ENCODE measurements at regions not wholly inside any gene's neighbourhood (a gene's known extent, or its start where the extent isn't known, plus 50 kb on each side); places are given as distances from the start of the nearest gene placed in this dataset.

DNA sequence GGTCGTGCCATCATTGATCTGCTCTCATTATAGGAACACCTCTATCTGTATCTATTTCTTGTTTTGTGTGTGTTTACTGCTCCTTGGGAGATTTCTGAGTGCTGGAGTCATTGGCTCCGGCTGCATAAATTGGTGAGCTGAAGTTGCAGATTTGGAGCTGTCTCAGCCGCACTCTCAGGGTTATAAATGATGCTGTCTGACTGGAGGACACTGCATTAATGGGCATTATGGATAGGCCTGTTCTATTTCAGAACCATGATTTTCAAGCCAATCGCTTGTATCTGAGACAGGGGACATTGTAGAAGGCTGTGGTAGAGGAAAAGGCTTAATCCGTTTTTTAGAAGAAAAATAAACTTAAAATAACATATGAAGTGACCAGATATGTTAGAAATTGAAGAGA, 126.4 kb upstream of the KIF2B start:
- CTCF ChIA-PET: no interaction called here
- Mint-ChIP-seq H3K4me3 (no peak overlapping the region), H3K4me1 (ENCODE audit: low read depth) (no peaks in the 10 kb centered on the region), H3K27me3 (ENCODE audit: low read depth) (no peaks in the 10 kb centered on the region), H3K36me3 (ENCODE audit: low read depth) (no peaks in the 10 kb centered on the region), H3K9me3 (no peaks in the 10 kb centered on the region), H3K27ac (no peak overlapping the region)
- intact Hi-C loops (cut with micrococcal nuclease): no loop called here
- no peak for DNase-seq

- intact Hi-C loops (cut with micrococcal nuclease): no loop called here
- CTCF ChIA-PET: no interaction called here
- H3K4me3 Mint-ChIP-seq: no peak overlapping the region
- H3K27ac Mint-ChIP-seq: no peak overlapping the region
- H3K9me3 Mint-ChIP-seq: peaks cover 12% of the 10 kb centered on the region
- no peaks in the 10 kb centered on the region for H3K4me1 Mint-ChIP-seq (ENCODE audit: low read depth)
- no peaks in the 10 kb centered on the region for H3K27me3 Mint-ChIP-seq (ENCODE audit: low read depth)
- no peaks in the 10 kb centered on the region for H3K36me3 Mint-ChIP-seq (ENCODE audit: low read depth)
- DNase-seq: no peak
These were observed 135.4 kb upstream of the KIF2B start for GRCh38 chr17:53687324-53687723.

GRCh38 chr17:53680745-53681144, 142.0 kb upstream of the KIF2B start:
- Mint-ChIP-seq H3K4me1 (ENCODE audit: low read depth) (no peaks in the 10 kb centered on the region), H3K27me3 (ENCODE audit: low read depth) (no peaks in the 10 kb centered on the region), H3K9me3 (peaks cover 13% of the 10 kb centered on the region), H3K4me3 (no peak overlapping the region), H3K36me3 (ENCODE audit: low read depth) (no peaks in the 10 kb centered on the region), H3K27ac (no peak overlapping the region)
- DNase-seq: no peak
- intact Hi-C loops (cut with micrococcal nuclease): no loop called here
- CTCF ChIA-PET: no interaction called here

DNA sequence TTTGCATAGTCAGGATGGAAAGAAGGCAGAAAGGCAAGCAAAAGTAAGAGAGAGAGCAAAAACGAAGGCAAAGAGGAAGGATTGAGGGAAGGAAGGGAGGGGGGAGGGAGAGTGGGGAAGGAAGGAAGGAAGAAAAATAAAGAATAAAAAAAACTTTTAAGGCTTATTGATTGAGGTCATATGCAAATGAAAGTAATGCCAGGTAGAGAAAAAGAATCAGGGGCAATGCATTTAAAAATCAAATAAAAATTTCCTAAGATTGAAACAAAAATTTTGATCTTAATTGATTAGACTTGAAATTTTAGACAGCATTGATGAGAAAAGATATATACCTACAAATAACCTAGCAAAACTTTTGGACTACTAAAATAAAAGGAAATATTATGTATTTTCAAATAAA, 153.9 kb upstream of the KIF2B start:
- intact Hi-C loops (cut with micrococcal nuclease): no loop called here
- Mint-ChIP-seq H3K27me3 (ENCODE audit: low read depth) (no peaks in the 10 kb centered on the region), H3K9me3 (peaks cover 15% of the 10 kb centered on the region), H3K4me1 (ENCODE audit: low read depth) (no peaks in the 10 kb centered on the region), H3K4me3 (no peak overlapping the region), H3K36me3 (ENCODE audit: low read depth) (no peaks in the 10 kb centered on the region), H3K27ac (no peak overlapping the region)
- DNase-seq: no peak
- CTCF ChIA-PET: no interaction called here

- no peak overlapping the region for H3K27ac Mint-ChIP-seq
- no peaks in the 10 kb centered on the region for H3K36me3 Mint-ChIP-seq (ENCODE audit: low read depth)
- no peak for DNase-seq
- CTCF ChIA-PET: no interaction called here
- H3K4me1 Mint-ChIP-seq (ENCODE audit: low read depth): no peaks in the 10 kb centered on the region
- intact Hi-C loops (cut with micrococcal nuclease): no loop called here
- no peaks in the 10 kb centered on the region for H3K27me3 Mint-ChIP-seq (ENCODE audit: low read depth)
- peaks cover 7% of the 10 kb centered on the region for H3K9me3 Mint-ChIP-seq
- H3K4me3 Mint-ChIP-seq: no peak overlapping the region
These were observed 160.1 kb upstream of the KIF2B start for GRCh38 chr17:53662608-53663007.

DNA sequence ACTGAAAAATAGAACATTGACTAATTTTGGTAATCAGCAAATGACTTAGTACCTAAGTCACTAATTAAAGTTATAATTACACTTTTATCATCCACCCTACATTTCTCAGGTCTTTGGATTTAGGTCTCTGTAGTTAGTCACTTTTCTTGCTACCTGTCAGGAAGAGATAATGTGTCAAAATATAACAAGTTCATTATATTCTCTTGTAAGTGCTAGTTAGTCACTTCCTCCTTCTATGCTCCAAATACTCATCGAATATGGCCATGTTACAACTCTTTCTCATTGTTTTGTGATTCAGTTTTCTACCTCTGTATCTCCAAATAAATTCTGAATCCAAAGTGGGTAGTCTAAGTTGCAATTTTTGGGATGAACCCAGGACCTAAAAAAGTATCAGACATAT, 163.5 kb upstream of the KIF2B start:
- H3K36me3 Mint-ChIP-seq (ENCODE audit: low read depth): no peaks in the 10 kb centered on the region
- H3K27me3 Mint-ChIP-seq (ENCODE audit: low read depth): no peaks in the 10 kb centered on the region
- no peaks in the 10 kb centered on the region for H3K9me3 Mint-ChIP-seq
- no peaks in the 10 kb centered on the region for H3K4me1 Mint-ChIP-seq (ENCODE audit: low read depth)
- intact Hi-C loops (cut with micrococcal nuclease): no loop called here
- no peak for DNase-seq
- no peak overlapping the region for H3K27ac Mint-ChIP-seq
- H3K4me3 Mint-ChIP-seq: no peak overlapping the region
- CTCF ChIA-PET: no interaction called here

GRCh38 chr17:53655591-53655990, 167.1 kb upstream of the KIF2B start:
- no peak for DNase-seq
- CTCF ChIA-PET: no interaction called here
- no peaks in the 10 kb centered on the region for H3K27me3 Mint-ChIP-seq (ENCODE audit: low read depth)
- no peaks in the 10 kb centered on the region for H3K9me3 Mint-ChIP-seq
- H3K36me3 Mint-ChIP-seq (ENCODE audit: low read depth): no peaks in the 10 kb centered on the region
- intact Hi-C loops (cut with micrococcal nuclease): no loop called here
- H3K27ac Mint-ChIP-seq: no peak overlapping the region
- H3K4me1 Mint-ChIP-seq (ENCODE audit: low read depth): no peaks in the 10 kb centered on the region
- no peak overlapping the region for H3K4me3 Mint-ChIP-seq

DNA sequence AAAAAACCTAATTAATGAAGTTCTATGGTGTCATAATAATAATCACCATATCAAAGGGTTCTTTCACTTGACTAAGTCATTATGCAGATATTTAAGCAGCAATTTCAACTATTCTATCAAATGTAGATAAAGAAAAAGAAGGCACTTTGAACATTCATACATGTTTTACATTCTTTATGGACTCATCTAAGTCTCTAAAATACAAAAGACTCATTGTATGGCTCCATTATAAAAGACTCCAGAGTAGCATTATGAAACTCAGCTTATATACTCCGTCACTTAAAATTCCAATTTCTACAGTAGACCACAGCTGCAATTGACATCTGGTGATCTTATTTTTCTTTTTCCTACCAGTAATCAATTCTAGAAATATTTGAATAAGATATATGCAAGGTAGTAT, 173.5 kb upstream of the KIF2B start:
- H3K9me3 Mint-ChIP-seq: peaks cover 4% of the 10 kb centered on the region
- no peaks in the 10 kb centered on the region for H3K4me1 Mint-ChIP-seq (ENCODE audit: low read depth)
- no peaks in the 10 kb centered on the region for H3K36me3 Mint-ChIP-seq (ENCODE audit: low read depth)
- no peaks in the 10 kb centered on the region for H3K27me3 Mint-ChIP-seq (ENCODE audit: low read depth)
- no peak overlapping the region for H3K4me3 Mint-ChIP-seq
- no peak for DNase-seq
- intact Hi-C loops (cut with micrococcal nuclease): no loop called here
- H3K27ac Mint-ChIP-seq: no peak overlapping the region
- CTCF ChIA-PET: no interaction called here

DNA sequence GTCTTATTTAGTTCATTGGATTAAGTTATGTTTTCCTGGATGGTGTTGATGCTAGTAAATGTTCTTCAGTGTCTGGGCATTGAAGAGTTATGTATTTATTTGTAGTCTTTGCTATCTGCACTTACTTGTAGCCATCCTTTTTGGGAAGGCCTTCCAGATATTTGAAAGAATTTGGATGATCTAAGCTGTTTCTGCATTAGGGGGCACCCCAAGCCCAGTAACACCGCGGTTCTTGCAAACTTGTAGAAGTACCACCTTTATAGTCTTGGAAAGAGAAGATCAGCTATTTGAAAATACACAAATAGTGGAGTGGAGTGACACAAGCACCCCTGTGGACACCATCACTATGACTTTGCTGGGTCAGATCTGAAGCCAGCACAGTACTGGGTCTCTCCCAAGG, 175.9 kb upstream of the KIF2B start:
- no peaks in the 10 kb centered on the region for H3K27me3 Mint-ChIP-seq (ENCODE audit: low read depth)
- no peak overlapping the region for H3K4me3 Mint-ChIP-seq
- CTCF ChIA-PET: no interaction called here
- H3K9me3 Mint-ChIP-seq: peaks cover 10% of the 10 kb centered on the region
- no peaks in the 10 kb centered on the region for H3K36me3 Mint-ChIP-seq (ENCODE audit: low read depth)
- DNase-seq: no peak
- no peaks in the 10 kb centered on the region for H3K4me1 Mint-ChIP-seq (ENCODE audit: low read depth)
- intact Hi-C loops (cut with micrococcal nuclease): no loop called here
- no peak overlapping the region for H3K27ac Mint-ChIP-seq

- Mint-ChIP-seq H3K4me1 (ENCODE audit: low read depth) (no peaks in the 10 kb centered on the region), H3K4me3 (no peak overlapping the region), H3K36me3 (ENCODE audit: low read depth) (no peaks in the 10 kb centered on the region), H3K9me3 (peaks cover 16% of the 10 kb centered on the region), H3K27ac (no peak overlapping the region), H3K27me3 (ENCODE audit: low read depth) (no peaks in the 10 kb centered on the region)
- intact Hi-C loops (cut with micrococcal nuclease): no loop called here
- DNase-seq: no peak
- CTCF ChIA-PET: no interaction called here
These were observed 181.9 kb upstream of the KIF2B start for GRCh38 chr17:53640808-53641207.

DNA sequence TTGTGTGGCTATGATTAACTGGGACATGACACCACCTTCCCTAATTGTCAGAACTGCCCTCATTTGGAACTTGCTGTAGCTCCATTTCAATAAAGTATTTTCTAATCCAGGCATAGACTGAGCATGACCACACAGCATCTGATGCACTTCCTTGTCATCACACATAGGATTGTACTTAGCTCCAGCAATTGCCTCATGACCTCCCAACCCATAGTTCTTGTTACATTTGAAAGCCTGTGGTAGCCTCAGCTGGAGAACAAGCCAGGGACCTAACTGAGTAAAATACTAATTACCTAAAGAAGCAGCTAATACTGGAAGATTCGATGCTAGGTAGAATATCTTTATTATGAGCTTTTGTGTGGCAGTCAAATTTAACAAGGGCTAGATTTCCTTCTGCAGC, 187.3 kb upstream of the KIF2B start:
- DNase-seq: no peak
- Mint-ChIP-seq H3K36me3 (ENCODE audit: low read depth) (no peaks in the 10 kb centered on the region), H3K4me3 (no peak overlapping the region), H3K4me1 (ENCODE audit: low read depth) (no peaks in the 10 kb centered on the region), H3K27me3 (ENCODE audit: low read depth) (no peaks in the 10 kb centered on the region), H3K27ac (no peak overlapping the region), H3K9me3 (peaks cover 9% of the 10 kb centered on the region)
- CTCF ChIA-PET: no interaction called here
- intact Hi-C loops (cut with micrococcal nuclease): no loop called here

DNA sequence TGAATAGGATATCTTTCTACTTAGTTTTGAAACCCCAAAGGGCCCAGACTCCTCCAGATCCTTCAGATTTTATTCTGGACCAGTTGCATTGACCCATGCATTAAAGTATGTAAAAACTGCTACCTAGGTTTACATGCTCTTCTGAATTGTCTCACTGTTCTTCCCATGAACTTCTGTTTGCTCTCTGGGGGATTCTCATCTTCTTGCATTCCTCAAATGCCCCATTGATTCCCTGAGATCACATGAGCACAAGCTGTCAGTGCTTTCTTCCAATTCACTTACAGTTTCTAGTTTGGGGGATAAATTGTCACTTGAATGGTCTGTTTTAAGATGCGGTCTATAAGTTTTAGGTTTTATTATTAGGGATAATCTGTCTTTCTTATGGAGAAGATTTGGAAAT, 188.9 kb upstream of the KIF2B start:
- Mint-ChIP-seq H3K27me3 (ENCODE audit: low read depth) (no peaks in the 10 kb centered on the region), H3K4me1 (ENCODE audit: low read depth) (no peaks in the 10 kb centered on the region), H3K4me3 (no peak overlapping the region), H3K27ac (no peak overlapping the region), H3K9me3 (peaks cover 9% of the 10 kb centered on the region), H3K36me3 (ENCODE audit: low read depth) (no peaks in the 10 kb centered on the region)
- no peak for DNase-seq
- intact Hi-C loops (cut with micrococcal nuclease): no loop called here
- CTCF ChIA-PET: no interaction called here

- intact Hi-C loops (cut with micrococcal nuclease): no loop called here
- CTCF ChIA-PET: interaction anchor here (0.6 kb wide), 1 partner anchor 1251 kb away, joined by 3 read pairs; no protein-coding TSS in a partner anchor
- DNase-seq: no peak
- Mint-ChIP-seq H3K4me1 (ENCODE audit: low read depth) (no peaks in the 10 kb centered on the region), H3K36me3 (ENCODE audit: low read depth) (no peaks in the 10 kb centered on the region), H3K27ac (no peak overlapping the region), H3K9me3 (peaks cover 6% of the 10 kb centered on the region), H3K27me3 (ENCODE audit: low read depth) (no peaks in the 10 kb centered on the region), H3K4me3 (no peak overlapping the region)
These were observed 191.2 kb upstream of the KIF2B start for GRCh38 chr17:53631486-53631885.

DNA sequence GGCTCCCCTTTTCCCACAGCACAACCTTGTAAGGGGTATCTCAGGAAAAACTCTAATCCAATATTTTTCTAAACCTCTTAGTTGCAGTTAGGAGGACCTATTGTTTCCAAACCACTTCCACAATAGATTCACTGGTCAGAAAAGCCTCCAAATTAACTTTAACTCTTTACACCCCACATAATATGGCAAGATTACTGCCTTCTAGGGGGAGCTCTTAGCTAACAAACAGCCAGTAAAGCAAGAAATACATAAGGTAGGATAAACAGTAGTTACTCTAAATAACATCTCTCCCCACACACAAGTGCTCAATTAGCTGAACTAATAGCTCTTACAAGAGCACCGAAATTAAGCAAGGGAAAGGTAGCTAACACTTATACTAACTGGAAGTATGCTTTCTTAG, 192.1 kb upstream of the KIF2B start:
- CTCF ChIA-PET: no interaction called here
- H3K36me3 Mint-ChIP-seq (ENCODE audit: low read depth): no peaks in the 10 kb centered on the region
- H3K4me1 Mint-ChIP-seq (ENCODE audit: low read depth): no peaks in the 10 kb centered on the region
- no peaks in the 10 kb centered on the region for H3K27me3 Mint-ChIP-seq (ENCODE audit: low read depth)
- no peak overlapping the region for H3K4me3 Mint-ChIP-seq
- intact Hi-C loops (cut with micrococcal nuclease): no loop called here
- no peak overlapping the region for H3K27ac Mint-ChIP-seq
- no peak for DNase-seq
- H3K9me3 Mint-ChIP-seq: peaks cover 6% of the 10 kb centered on the region

Data from activated naive CD4-positive, alpha-beta T cell treated with anti-CD3 and anti-CD28 coated beads for 36 hours (primary cell).